Endothelial cell of umbilical vein (primary cell): ENCODE measurements at regions not wholly inside any gene's neighbourhood (a gene's known extent, or its start where the extent isn't known, plus 50 kb on each side); places are given as distances from the start of the nearest gene placed in this dataset.

ENCODE experiments used
- CTCF ChIP-seq, 2 donors: IDR thresholded peaks; 1 replicate in 1 of 2; 2 replicates in 1 of 2; pipeline ENCODE4 v1.5.1; 2011; ENCODE audit warnings: low read length in 2 of 2, mild to moderate bottlenecking in 2 of 2, moderate library complexity in 2 of 2, control low read depth in 1 of 2, inconsistent platforms in 1 of 2, low read depth in 1 of 2; ENCODE audit not compliant: insufficient read depth in 1 of 2; ENCODE audit errors: extremely low read depth in 1 of 2
- FOS ChIP-seq: IDR thresholded peaks from 2 replicates; pipeline ENCODE4 v1.6.1; 2011; ENCODE audit warnings: mild to moderate bottlenecking, low read length, moderate library complexity, borderline replicate concordance; ENCODE audit not compliant: insufficient read depth
- MAX ChIP-seq: IDR thresholded peaks from 2 replicates; pipeline ENCODE4 v1.6.1; 2011; ENCODE audit not compliant: insufficient read depth, insufficient read length
- POLR2A ChIP-seq: IDR thresholded peaks from 2 replicates; pipeline ENCODE4 v1.6.1; 2012; ENCODE audit warnings: low read depth, mild to moderate bottlenecking, control low read depth, low read length
- POLR2AphosphoS5 ChIP-seq: IDR thresholded peaks from 2 replicates; pipeline ENCODE4 v1.6.1; 2012; ENCODE audit warnings: low read depth, mild to moderate bottlenecking, control low read depth, low read length, moderate library complexity; ENCODE audit not compliant: insufficient read depth

GRCh38 chr20:53652090-53652858 is 58.6 kb upstream of the ZNF217 start:
- TF ChIP-seq CTCF (IDR thresholded peaks at IDR 0.05; ENCODE audit: extremely low read depth in 1 of 2, insufficient read depth in 1 of 2, low read depth in 1 of 2, low read length in 2 of 2) (no peak), POLR2AphosphoS5 (no peak), MAX (no peak), POLR2A (no peak), FOS (no peak)
